ENCODE measurements at regions not wholly inside any gene's neighbourhood (a gene's known extent, or its start where the extent isn't known, plus 50 kb on each side); places are given as distances from the start of the nearest gene placed in this dataset.

- no peak overlapping the region for H3K27ac Mint-ChIP-seq
- no peaks in the 10 kb centered on the region for H3K36me3 Mint-ChIP-seq (ENCODE audit: low read depth)
- intact Hi-C loops (cut with micrococcal nuclease): no loop called here
- no peaks in the 10 kb centered on the region for H3K4me1 Mint-ChIP-seq (ENCODE audit: low read depth)
- H3K27me3 Mint-ChIP-seq: peaks cover 8% of the 10 kb centered on the region
- H3K4me3 Mint-ChIP-seq: no peak overlapping the region
- H3K9me3 Mint-ChIP-seq: no peaks in the 10 kb centered on the region
Observed at GRCh38 chr2:239694487-239694886, 293.7 kb upstream of the HDAC4 start.

GRCh38 chr2:239693761-239694415, 293.1 kb upstream of the HDAC4 start:
- H3K36me3 Mint-ChIP-seq (ENCODE audit: low read depth): no peaks in the 10 kb centered on the region
- H3K4me1 Mint-ChIP-seq (ENCODE audit: low read depth): no peaks in the 10 kb centered on the region
- no peak overlapping the region for H3K27ac Mint-ChIP-seq
- peaks cover 9% of the 10 kb centered on the region for H3K27me3 Mint-ChIP-seq
- H3K9me3 Mint-ChIP-seq: no peaks in the 10 kb centered on the region
- intact Hi-C loops (cut with micrococcal nuclease): no loop called here
- no peak overlapping the region for H3K4me3 Mint-ChIP-seq

GRCh38 chr2:239693330-239693729, 292.5 kb upstream of the HDAC4 start:
- intact Hi-C loops (cut with micrococcal nuclease): no loop called here
- H3K27ac Mint-ChIP-seq: no peak overlapping the region
- no peak overlapping the region for H3K4me3 Mint-ChIP-seq
- peaks cover 12% of the 10 kb centered on the region for H3K27me3 Mint-ChIP-seq
- no peaks in the 10 kb centered on the region for H3K4me1 Mint-ChIP-seq (ENCODE audit: low read depth)
- H3K36me3 Mint-ChIP-seq (ENCODE audit: low read depth): no peaks in the 10 kb centered on the region
- no peaks in the 10 kb centered on the region for H3K9me3 Mint-ChIP-seq

GRCh38 chr2:239692919-239693318, 292.1 kb upstream of the HDAC4 start:
- intact Hi-C loops (cut with micrococcal nuclease): no loop called here
- Mint-ChIP-seq H3K4me3 (no peak overlapping the region), H3K27me3 (peaks cover 13% of the 10 kb centered on the region), H3K36me3 (ENCODE audit: low read depth) (no peaks in the 10 kb centered on the region), H3K4me1 (ENCODE audit: low read depth) (no peaks in the 10 kb centered on the region), H3K27ac (no peak overlapping the region), H3K9me3 (no peaks in the 10 kb centered on the region)

DNA sequence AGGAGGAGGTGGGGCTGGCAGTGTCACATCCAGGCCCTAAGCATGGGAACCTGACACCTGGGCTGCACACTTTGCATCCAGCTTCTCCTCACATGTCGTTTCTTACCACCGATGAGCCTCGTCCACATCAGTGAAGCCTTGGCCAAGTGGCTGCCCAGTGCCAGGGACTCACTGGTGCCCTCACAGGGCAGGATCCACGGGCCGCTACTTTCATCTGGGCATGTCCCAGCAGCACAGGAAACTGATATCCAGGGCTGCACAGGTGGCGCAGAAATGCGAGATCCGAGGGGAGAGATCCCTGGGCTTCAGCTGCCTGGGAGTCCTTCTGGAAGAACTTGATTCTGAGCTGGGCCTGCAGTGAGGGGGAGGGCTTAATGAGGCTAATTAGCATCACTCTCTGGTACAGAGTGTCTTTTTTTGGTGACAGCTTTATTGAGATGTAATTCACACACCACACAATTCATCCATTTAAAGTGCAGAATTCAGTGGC, 291.6 kb upstream of the HDAC4 start:
- Mint-ChIP-seq H3K4me1 (ENCODE audit: low read depth) (no peaks in the 10 kb centered on the region), H3K4me3 (no peak overlapping the region), H3K36me3 (ENCODE audit: low read depth) (no peaks in the 10 kb centered on the region), H3K27ac (no peak overlapping the region), H3K9me3 (no peaks in the 10 kb centered on the region), H3K27me3 (peaks cover 17% of the 10 kb centered on the region)
- intact Hi-C loops (cut with micrococcal nuclease): no loop called here

- Mint-ChIP-seq H3K9me3 (no peaks in the 10 kb centered on the region), H3K27me3 (peaks cover 18% of the 10 kb centered on the region), H3K36me3 (ENCODE audit: low read depth) (no peaks in the 10 kb centered on the region), H3K4me1 (ENCODE audit: low read depth) (no peaks in the 10 kb centered on the region), H3K27ac (no peak overlapping the region), H3K4me3 (no peak overlapping the region)
- intact Hi-C loops (cut with micrococcal nuclease): no loop called here
Observed at GRCh38 chr2:239691720-239692119, 290.9 kb upstream of the HDAC4 start.

GRCh38 chr2:239690651-239691631, 290.1 kb upstream of the HDAC4 start:
- intact Hi-C loops (cut with micrococcal nuclease): no loop called here
- H3K9me3 Mint-ChIP-seq: no peaks in the 10 kb centered on the region
- peaks cover 16% of the 10 kb centered on the region for H3K27me3 Mint-ChIP-seq
- no peak overlapping the region for H3K4me3 Mint-ChIP-seq
- H3K27ac Mint-ChIP-seq: no peak overlapping the region
- no peaks in the 10 kb centered on the region for H3K36me3 Mint-ChIP-seq (ENCODE audit: low read depth)
- no peaks in the 10 kb centered on the region for H3K4me1 Mint-ChIP-seq (ENCODE audit: low read depth)

- Mint-ChIP-seq H3K36me3 (ENCODE audit: low read depth) (no peaks in the 10 kb centered on the region), H3K9me3 (no peaks in the 10 kb centered on the region), H3K4me3 (no peak overlapping the region), H3K4me1 (ENCODE audit: low read depth) (no peaks in the 10 kb centered on the region), H3K27me3 (peaks cover 19% of the 10 kb centered on the region), H3K27ac (no peak overlapping the region)
- intact Hi-C loops (cut with micrococcal nuclease): no loop called here
Observed at GRCh38 chr2:239689985-239690384, 289.2 kb upstream of the HDAC4 start.

DNA sequence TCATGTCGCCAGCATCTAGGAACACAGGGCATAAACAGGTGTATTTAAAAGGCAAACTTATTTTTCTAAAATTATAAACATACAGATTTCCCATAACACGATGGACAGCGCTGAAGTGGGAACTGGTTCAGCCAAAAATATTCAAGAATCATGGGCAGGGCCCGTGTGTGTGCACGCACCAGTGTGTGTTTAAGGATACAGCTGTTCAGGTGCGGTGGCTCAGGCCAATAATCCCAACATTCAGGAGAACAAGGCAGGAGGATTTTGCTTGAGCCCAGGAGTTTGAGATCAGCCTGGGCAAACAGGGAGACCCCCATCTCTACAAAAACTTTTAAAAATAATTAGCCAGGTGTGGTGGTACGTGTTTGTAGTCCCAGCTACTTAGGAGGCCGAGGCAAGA, 288.6 kb upstream of the HDAC4 start:
- intact Hi-C loops (cut with micrococcal nuclease): no loop called here
- no peak overlapping the region for H3K4me3 Mint-ChIP-seq
- H3K27me3 Mint-ChIP-seq: peaks cover 21% of the 10 kb centered on the region
- no peaks in the 10 kb centered on the region for H3K9me3 Mint-ChIP-seq
- no peaks in the 10 kb centered on the region for H3K4me1 Mint-ChIP-seq (ENCODE audit: low read depth)
- no peaks in the 10 kb centered on the region for H3K36me3 Mint-ChIP-seq (ENCODE audit: low read depth)
- H3K27ac Mint-ChIP-seq: no peak overlapping the region

GRCh38 chr2:239688840-239689239, 288.0 kb upstream of the HDAC4 start:
- Mint-ChIP-seq H3K9me3 (no peaks in the 10 kb centered on the region), H3K27me3 (peaks cover 26% of the 10 kb centered on the region), H3K27ac (no peak overlapping the region), H3K4me3 (no peak overlapping the region), H3K36me3 (ENCODE audit: low read depth) (no peaks in the 10 kb centered on the region), H3K4me1 (ENCODE audit: low read depth) (no peaks in the 10 kb centered on the region)
- intact Hi-C loops (cut with micrococcal nuclease): no loop called here

- H3K9me3 Mint-ChIP-seq: no peaks in the 10 kb centered on the region
- H3K36me3 Mint-ChIP-seq (ENCODE audit: low read depth): no peaks in the 10 kb centered on the region
- H3K4me1 Mint-ChIP-seq (ENCODE audit: low read depth): no peaks in the 10 kb centered on the region
- intact Hi-C loops (cut with micrococcal nuclease): no loop called here
- peaks cover 30% of the 10 kb centered on the region for H3K27me3 Mint-ChIP-seq
- H3K4me3 Mint-ChIP-seq: no peak overlapping the region
- H3K27ac Mint-ChIP-seq: no peak overlapping the region
Observed at GRCh38 chr2:239688122-239688681, 287.4 kb upstream of the HDAC4 start.

DNA sequence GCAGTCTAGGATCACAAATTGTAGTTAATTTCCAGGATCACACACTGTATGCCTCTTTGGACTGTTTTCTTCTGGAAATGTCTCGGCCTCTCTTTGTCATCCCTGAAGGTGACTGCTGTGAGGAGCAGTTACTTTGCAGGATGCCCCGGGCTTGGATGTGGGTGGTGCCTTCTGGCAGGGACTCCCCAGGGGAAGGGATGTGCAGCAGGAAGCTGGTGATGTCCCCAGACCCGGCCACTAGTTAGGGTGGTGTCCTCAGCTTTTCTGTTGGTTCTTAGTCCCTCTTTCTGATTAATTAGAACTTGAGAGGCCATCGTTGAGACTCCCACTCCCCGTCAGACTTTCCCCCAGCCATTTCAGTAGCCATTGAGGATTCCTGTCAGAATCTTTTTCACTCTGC, 286.6 kb upstream of the HDAC4 start:
- H3K9me3 Mint-ChIP-seq: no peaks in the 10 kb centered on the region
- intact Hi-C loops (cut with micrococcal nuclease): no loop called here
- no peaks in the 10 kb centered on the region for H3K36me3 Mint-ChIP-seq (ENCODE audit: low read depth)
- no peak overlapping the region for H3K4me3 Mint-ChIP-seq
- peaks cover 37% of the 10 kb centered on the region for H3K27me3 Mint-ChIP-seq
- no peaks in the 10 kb centered on the region for H3K4me1 Mint-ChIP-seq (ENCODE audit: low read depth)
- H3K27ac Mint-ChIP-seq: no peak overlapping the region

- no peak overlapping the region for H3K27ac Mint-ChIP-seq
- no peaks in the 10 kb centered on the region for H3K4me1 Mint-ChIP-seq (ENCODE audit: low read depth)
- H3K27me3 Mint-ChIP-seq: peaks cover 47% of the 10 kb centered on the region
- no peaks in the 10 kb centered on the region for H3K36me3 Mint-ChIP-seq (ENCODE audit: low read depth)
- no peak overlapping the region for H3K4me3 Mint-ChIP-seq
- intact Hi-C loops (cut with micrococcal nuclease): no loop called here
- H3K9me3 Mint-ChIP-seq: no peaks in the 10 kb centered on the region
Observed at GRCh38 chr2:239685965-239686364, 285.1 kb upstream of the HDAC4 start.

GRCh38 chr2:239685556-239685955, 284.7 kb upstream of the HDAC4 start:
- H3K4me1 Mint-ChIP-seq (ENCODE audit: low read depth): no peaks in the 10 kb centered on the region
- no peak overlapping the region for H3K27ac Mint-ChIP-seq
- no peaks in the 10 kb centered on the region for H3K36me3 Mint-ChIP-seq (ENCODE audit: low read depth)
- no peak overlapping the region for H3K4me3 Mint-ChIP-seq
- H3K9me3 Mint-ChIP-seq: no peaks in the 10 kb centered on the region
- peaks cover 49% of the 10 kb centered on the region for H3K27me3 Mint-ChIP-seq
- intact Hi-C loops (cut with micrococcal nuclease): no loop called here

Data from dendritic cell treated with granulocyte-macrophage colony-stimulating factor and Interleukin-4, amounts not matched to agents 40 ng/mL and 50 ng/mL, for 4 days (primary cell).